GM20000 (cell line): ENCODE measurements at regions not wholly inside any gene's neighbourhood (a gene's known extent, or its start where the extent isn't known, plus 50 kb on each side); places are given as distances from the start of the nearest gene placed in this dataset.

Experiments
- DNase-seq: peaks from one replicate; pipeline ENCODE4 v3.0.0; 2012; ENCODE audit warnings: low spot score
- TF ChIP-seq, protein P1 (sequence below): IDR thresholded peaks from 2 replicates; pipeline ENCODE4 v1.5.1; 2012; ENCODE audit warnings: mild to moderate bottlenecking, control low read depth; ENCODE audit errors: extremely low read depth, missing control alignments

- TF ChIP-seq, protein P1, sequence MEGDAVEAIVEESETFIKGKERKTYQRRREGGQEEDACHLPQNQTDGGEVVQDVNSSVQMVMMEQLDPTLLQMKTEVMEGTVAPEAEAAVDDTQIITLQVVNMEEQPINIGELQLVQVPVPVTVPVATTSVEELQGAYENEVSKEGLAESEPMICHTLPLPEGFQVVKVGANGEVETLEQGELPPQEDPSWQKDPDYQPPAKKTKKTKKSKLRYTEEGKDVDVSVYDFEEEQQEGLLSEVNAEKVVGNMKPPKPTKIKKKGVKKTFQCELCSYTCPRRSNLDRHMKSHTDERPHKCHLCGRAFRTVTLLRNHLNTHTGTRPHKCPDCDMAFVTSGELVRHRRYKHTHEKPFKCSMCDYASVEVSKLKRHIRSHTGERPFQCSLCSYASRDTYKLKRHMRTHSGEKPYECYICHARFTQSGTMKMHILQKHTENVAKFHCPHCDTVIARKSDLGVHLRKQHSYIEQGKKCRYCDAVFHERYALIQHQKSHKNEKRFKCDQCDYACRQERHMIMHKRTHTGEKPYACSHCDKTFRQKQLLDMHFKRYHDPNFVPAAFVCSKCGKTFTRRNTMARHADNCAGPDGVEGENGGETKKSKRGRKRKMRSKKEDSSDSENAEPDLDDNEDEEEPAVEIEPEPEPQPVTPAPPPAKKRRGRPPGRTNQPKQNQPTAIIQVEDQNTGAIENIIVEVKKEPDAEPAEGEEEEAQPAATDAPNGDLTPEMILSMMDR: no peak
- DNase-seq: no peak
Measured at GRCh38 chr5:124995421-124995820, 249.0 kb upstream of the ZNF608 start.

DNA sequence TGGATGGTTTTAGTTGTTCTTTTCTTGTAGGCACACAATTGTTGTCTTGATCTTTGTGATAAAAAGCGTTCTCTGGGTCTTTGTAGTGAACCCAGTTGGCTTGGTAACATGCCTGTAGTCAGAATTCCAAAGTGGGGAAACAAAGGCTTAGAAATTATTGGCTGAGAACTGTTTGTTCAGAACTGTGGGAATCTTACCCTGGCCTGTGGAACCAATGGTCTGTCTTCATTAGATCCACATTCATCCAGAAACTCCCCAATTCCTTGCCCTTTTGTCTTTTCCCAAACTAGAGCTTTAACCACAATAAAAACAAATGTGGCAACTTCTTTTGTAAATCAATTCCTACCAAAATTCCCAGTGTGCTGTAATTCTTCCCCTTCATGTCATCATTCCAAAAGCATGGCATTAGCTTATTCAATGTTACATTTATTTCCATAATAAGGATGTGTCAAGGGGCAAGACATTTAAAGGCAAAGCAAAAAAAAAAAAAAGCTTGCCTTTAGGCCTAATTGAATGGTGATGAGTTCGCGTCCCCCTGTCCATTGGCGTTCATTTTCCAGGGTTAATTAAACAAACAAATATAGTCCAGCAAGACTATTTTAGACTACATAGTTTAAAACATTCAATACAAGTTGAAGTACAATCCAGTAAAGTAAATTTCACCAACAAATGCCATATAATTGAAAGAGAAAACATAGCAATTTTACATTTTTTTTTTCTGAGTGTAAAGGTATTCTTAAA lies 249.8 kb upstream of the ZNF608 start:
- DNase-seq: no peak
- TF ChIP-seq, protein P1: no peak

GRCh38 chr5:124996764-124997077 lies 250.3 kb upstream of the ZNF608 start:
- TF ChIP-seq, protein P1: no peak
- no peak for DNase-seq

DNA sequence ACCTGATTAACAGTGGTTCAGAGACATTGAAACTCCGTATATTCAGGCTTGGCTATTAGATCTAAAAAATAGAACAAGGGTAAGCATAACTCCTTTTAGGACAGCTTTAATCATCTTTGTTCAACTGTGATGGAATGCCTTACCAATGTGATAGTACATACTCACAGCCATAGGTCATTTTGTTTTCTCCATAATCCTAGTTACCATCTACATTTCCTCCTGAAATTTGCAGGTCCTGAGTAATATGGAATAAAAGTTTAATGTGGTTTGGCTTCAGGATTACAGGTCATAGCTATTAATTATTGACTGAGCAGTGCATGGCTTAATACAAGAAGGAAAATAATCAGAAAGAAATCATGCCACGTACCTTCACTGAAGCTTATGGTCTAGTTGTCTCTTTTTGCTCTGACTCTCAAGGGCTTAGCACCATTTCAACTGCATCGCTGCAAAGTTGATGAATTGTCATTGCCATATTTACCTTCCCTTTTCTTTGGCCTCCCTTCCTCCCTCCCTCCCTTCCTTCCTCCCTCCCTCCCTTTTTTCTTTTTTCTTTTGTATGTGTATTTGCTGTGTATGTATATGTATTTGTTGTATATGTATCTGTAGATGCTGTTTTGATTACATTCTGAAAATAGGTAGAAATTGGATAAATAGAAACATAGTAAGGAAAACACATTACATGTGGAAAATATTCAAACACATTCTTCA lies 250.9 kb upstream of the ZNF608 start:
- TF ChIP-seq, protein P1: no peak

DNA sequence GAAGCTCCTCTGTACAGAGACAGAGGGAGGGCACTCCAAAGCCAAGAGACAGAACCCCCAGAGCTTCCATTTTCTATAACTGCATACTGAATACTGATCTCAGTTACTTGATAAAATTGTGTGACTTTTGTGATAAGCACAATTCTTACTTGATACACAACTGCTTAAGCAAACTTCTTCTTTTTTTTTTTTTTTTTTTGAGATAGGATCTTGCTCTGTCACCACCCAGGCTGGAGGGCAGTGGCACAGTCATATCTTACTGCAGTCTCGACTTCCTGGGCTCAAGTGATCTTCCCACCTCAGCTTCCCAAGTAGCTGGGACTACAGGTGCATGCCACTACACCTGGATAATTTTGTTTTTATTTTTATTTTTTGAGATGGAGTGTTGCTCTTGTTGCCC lies 252.1 kb upstream of the ZNF608 start:
- no peak for DNase-seq
- TF ChIP-seq, protein P1: no peak

More for the DNA sequence above, 250.9 kb upstream of the ZNF608 start:
- no peak for DNase-seq

GRCh38 chr5:125002727-125003598 lies 256.5 kb upstream of the ZNF608 start:
- no peak for DNase-seq

More at GRCh38 chr5:125002727-125003598, 256.5 kb upstream of the ZNF608 start:
- TF ChIP-seq, protein P1: no peak
